Gastroesophageal sphincter (tissue), 4 donors: ENCODE measurements at regions not wholly inside any gene's neighbourhood (a gene's known extent, or its start where the extent isn't known, plus 50 kb on each side); places are given as distances from the start of the nearest gene placed in this dataset.

Experiments
- ATAC-seq: fragments of 150-250 bp; one replicate; pipeline ENCODE4 v1.9.1; 2016; ENCODE audit warnings: mild to moderate bottlenecking, moderate library complexity
- H3K27ac ChIP-seq, 4 donors: fragments of 200-600 bp; sonication (generic) in 3 of 4; 1 replicate in 3 of 4; 2 replicates in 1 of 4; pipeline ENCODE4 v1.5.1; 2016 to 2019
- H3K27me3 ChIP-seq: fragments of 200-600 bp; sonication (generic); one replicate; pipeline ENCODE4 v1.5.1; 2019
- H3K36me3 ChIP-seq, 2 donors: fragments of 200-600 bp; sonication (generic); one replicate each; pipeline ENCODE4 v1.5.1; 2019; ENCODE audit warnings: control low read depth in 1 of 2
- H3K4me1 ChIP-seq, 3 donors: fragments of 200-600 bp; sonication (generic); 1 replicate in 2 of 3; 2 replicates in 1 of 3; pipeline ENCODE4 v1.5.1; 2016 to 2019; ENCODE audit warnings: control low read depth in 2 of 3
- H3K4me3 ChIP-seq, 2 donors: fragments of 200-600 bp; sonication (generic); one replicate each; pipeline ENCODE4 v1.5.1; 2019; ENCODE audit warnings: mild to moderate bottlenecking in 1 of 2, moderate library complexity in 1 of 2
- H3K9me3 ChIP-seq, 3 donors: fragments of 200-600 bp; sonication (generic); one replicate each; pipeline ENCODE4 v1.5.1; 2017 to 2019; ENCODE audit warnings: control low read depth in 2 of 3
- EP300 ChIP-seq: sonication (generic); formaldehyde crosslinking; IDR thresholded peaks from one replicate; pipeline ENCODE4 v1.6.1; 2017; ENCODE audit warnings: antibody characterized with exemption, mild to moderate bottlenecking
- POLR2A ChIP-seq, 2 donors: fragments of 450-650 bp; IDR thresholded peaks; one replicate each; pipeline ENCODE4 v1.6.1; 2017; ENCODE audit warnings: antibody characterized with exemption in 2 of 2, mild to moderate bottlenecking in 2 of 2, moderate library complexity in 1 of 2
- POLR2AphosphoS5 ChIP-seq: sonication (generic); formaldehyde crosslinking; IDR thresholded peaks from one replicate; pipeline ENCODE4 v1.6.1; 2017; ENCODE audit warnings: antibody characterized with exemption
- WGBS, 2 donors: methylation state at CpG; one replicate each; pipeline ENCODE4 v1.1.5; 2018; ENCODE audit warnings: low coverage in 1 of 2; 5-methylcytosine and 5-hydroxymethylcytosine counted together
- TF ChIP-seq, protein P1 (sequence below), 4 experiments: fragments of 200-600 bp in 2 of 4; fragments of 450-650 bp in 2 of 4; sonication (generic) in 1 of 4; IDR thresholded peaks; one replicate each; pipeline ENCODE4 v1.5.1; 2017 to 2019; ENCODE audit warnings: antibody characterized with exemption in 4 of 4, mild to moderate bottlenecking in 2 of 4, moderate library complexity in 2 of 4

DNA sequence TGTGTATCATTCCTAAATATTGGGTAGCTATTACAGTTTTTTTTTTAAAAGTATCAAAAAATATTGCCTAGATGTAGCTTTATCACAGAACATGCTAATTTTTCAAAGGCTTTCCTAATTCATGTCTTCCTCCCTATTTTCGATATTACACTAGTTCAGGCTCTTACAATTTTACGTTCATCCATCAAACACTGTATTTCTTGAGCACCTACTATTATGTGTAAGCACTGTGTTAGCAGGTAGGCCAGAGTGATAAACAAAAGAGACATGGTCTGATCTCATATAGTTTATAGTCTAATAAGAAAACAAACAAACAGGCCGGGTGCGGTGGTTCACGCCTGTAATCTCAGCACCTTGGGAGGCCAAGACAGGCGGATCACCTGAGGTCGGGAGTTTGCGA, 69.5 kb downstream of the FAM217A start:
- ATAC-seq: no peak
- H3K27me3 ChIP-seq: no peaks in the 10 kb centered on the region
- 80 to 92% methylated on average over 1 to 8 of the region's 8 CpGs for WGBS, 2 donors
- H3K4me3 ChIP-seq: no peak overlapping the region
- H3K27ac ChIP-seq: no peak overlapping the region
- H3K4me1 ChIP-seq: peaks cover 0 to 48% (median 3%) of the 10 kb centered on the region in 3 donors
- TF ChIP-seq, protein P1, sequence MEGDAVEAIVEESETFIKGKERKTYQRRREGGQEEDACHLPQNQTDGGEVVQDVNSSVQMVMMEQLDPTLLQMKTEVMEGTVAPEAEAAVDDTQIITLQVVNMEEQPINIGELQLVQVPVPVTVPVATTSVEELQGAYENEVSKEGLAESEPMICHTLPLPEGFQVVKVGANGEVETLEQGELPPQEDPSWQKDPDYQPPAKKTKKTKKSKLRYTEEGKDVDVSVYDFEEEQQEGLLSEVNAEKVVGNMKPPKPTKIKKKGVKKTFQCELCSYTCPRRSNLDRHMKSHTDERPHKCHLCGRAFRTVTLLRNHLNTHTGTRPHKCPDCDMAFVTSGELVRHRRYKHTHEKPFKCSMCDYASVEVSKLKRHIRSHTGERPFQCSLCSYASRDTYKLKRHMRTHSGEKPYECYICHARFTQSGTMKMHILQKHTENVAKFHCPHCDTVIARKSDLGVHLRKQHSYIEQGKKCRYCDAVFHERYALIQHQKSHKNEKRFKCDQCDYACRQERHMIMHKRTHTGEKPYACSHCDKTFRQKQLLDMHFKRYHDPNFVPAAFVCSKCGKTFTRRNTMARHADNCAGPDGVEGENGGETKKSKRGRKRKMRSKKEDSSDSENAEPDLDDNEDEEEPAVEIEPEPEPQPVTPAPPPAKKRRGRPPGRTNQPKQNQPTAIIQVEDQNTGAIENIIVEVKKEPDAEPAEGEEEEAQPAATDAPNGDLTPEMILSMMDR (IDR thresholded peaks at IDR 0.05): no peak
- no peak for TF ChIP-seq POLR2AphosphoS5
- TF ChIP-seq EP300: no peak
- no peak for TF ChIP-seq POLR2A (IDR thresholded peaks at IDR 0.05)
- H3K36me3 ChIP-seq: no peaks in the 10 kb centered on the region
- no peaks in the 10 kb centered on the region for H3K9me3 ChIP-seq

DNA sequence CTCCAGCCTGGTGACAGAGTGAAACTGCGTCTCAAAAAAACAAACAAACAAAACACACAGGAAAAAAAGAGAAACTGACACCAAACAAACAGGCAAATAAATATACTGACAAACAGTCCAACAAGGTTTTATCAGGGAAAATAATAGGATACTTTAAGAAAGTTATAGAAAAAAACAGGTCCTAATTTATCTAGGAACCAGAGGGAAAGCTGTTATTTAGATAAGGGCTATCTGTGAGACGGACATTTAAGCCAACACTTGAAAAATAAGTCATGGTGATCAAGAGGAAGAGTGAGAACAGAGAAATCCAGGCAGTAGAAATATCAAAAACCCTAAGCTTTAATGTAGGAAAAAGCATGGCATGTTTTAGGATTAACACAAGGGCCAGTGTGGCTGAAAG, 68.9 kb downstream of the FAM217A start:
- TF ChIP-seq POLR2AphosphoS5 (no peak), EP300 (no peak), POLR2A (IDR thresholded peaks at IDR 0.05) (no peak)
- TF ChIP-seq, protein P1 (IDR thresholded peaks at IDR 0.05): no peak
- H3K36me3 ChIP-seq: no peaks in the 10 kb centered on the region
- 79 to 94% methylated on average over 2 of the region's 2 CpGs for WGBS, 2 donors
- H3K9me3 ChIP-seq: no peaks in the 10 kb centered on the region
- H3K27me3 ChIP-seq: no peaks in the 10 kb centered on the region
- H3K4me3 ChIP-seq: no peak overlapping the region
- no peak overlapping the region for H3K27ac ChIP-seq
- ATAC-seq: no peak
- peaks cover 0 to 52% (median 3%) of the 10 kb centered on the region in 3 donors for H3K4me1 ChIP-seq

DNA sequence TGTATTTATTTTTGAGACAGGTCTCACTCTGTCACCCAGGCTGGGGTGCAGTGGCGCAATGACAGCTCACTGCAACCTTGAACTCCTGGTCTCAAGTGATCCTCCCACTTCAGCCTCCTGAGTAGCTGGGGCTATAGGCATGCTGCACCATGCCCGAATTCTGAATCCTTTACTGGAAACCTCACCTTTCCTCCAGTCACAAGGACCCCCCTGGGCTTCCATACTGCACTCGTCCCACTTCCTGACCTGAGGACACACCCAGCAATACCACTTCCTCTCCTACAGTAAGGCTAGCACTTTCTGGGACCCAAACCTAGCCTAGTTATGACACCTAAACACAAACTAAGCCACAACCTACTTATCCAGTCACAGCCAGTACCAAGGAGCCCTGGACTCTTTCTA, 68.2 kb downstream of the FAM217A start:
- Histone ChIP-seq H3K4me1 (peaks cover 0 to 59% (median 3%) of the 10 kb centered on the region in 3 donors), H3K27me3 (no peaks in the 10 kb centered on the region), H3K9me3 (no peaks in the 10 kb centered on the region), H3K4me3 (no peak overlapping the region), H3K36me3 (no peaks in the 10 kb centered on the region), H3K27ac (no peak overlapping the region)
- ATAC-seq: no peak
- 65 to 75% methylated on average over 2 to 3 of the region's 3 CpGs for WGBS, 2 donors
- TF ChIP-seq POLR2A (IDR thresholded peaks at IDR 0.05) (no peak), POLR2AphosphoS5 (no peak), EP300 (no peak)
- TF ChIP-seq, protein P1 (IDR thresholded peaks at IDR 0.05): no peak

DNA sequence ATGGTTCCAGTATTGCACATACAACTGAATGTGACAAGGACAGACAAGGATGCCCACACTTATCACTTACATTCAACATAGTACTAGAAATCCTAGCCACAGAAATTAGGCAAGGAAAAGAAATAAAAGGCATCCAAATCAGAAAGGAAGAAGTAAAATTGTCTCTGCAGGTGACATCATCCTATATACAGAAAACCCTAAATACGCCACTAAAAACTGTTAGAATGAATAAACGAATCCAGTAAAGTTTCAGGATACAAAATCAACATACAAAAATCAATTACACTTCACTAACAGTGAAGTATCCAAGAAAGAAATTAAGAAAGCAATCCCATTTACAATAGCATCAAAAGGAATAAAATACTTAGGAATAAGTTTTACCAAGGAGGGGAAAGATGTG, 66.1 kb downstream of the FAM217A start:
- ATAC-seq: no peak
- H3K36me3 ChIP-seq: no peaks in the 10 kb centered on the region
- WGBS, 2 donors: 93 to 100% methylated on average over 2 of the region's 2 CpGs
- no peaks in the 10 kb centered on the region for H3K9me3 ChIP-seq
- no peaks in the 10 kb centered on the region for H3K27me3 ChIP-seq
- peaks cover 0 to 72% (median 9%) of the 10 kb centered on the region in 3 donors for H3K4me1 ChIP-seq
- TF ChIP-seq EP300: no peak
- TF ChIP-seq POLR2AphosphoS5: no peak
- TF ChIP-seq, protein P1 (IDR thresholded peaks at IDR 0.05): no peak
- TF ChIP-seq POLR2A (IDR thresholded peaks at IDR 0.05): no peak
- no peak overlapping the region for H3K27ac ChIP-seq
- no peak overlapping the region for H3K4me3 ChIP-seq

DNA sequence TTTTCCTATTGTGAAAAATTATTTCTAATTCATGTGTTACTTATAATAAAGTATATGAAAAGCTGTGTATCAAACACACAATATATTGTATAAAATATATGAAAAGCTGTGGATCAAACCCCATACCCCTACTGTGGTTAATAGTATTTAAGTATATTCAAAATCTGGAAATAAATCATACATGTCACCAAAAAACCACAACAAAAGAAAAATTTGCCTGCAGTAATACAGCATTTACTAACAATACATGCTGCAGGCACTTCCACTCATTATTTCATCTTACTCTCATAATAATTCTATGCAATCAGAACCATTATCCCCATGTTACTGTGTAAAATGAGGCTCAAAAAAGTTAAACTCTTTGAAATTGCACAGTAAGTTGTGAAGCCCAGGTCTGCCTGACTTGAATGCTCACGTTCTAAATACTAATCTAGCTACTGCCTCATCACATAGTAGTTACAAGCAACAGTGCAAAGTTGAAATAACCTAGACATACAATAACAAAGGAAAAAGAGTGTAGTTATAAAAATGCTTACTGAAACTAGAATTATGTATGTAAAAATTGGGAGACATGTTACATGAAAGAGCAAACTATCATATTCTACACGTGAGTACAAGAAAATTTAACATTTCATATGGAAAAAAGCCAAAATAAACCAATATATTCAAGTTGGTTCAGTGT, 61.7 kb downstream of the FAM217A start:
- H3K27ac ChIP-seq: peak overlapping the region; percentile 94 to 98 (median 96)
- H3K4me1 ChIP-seq: peaks cover 7 to 63% (median 12%) of the 10 kb centered on the region in 3 donors
- 5 to 11% methylated on average over 2 of the region's 2 CpGs for WGBS, 2 donors
- no peak for ATAC-seq
- no peaks in the 10 kb centered on the region for H3K36me3 ChIP-seq
- H3K27me3 ChIP-seq: no peaks in the 10 kb centered on the region
- TF ChIP-seq POLR2A (IDR thresholded peaks at IDR 0.05) (no peak), EP300 (no peak), POLR2AphosphoS5 (no peak)
- TF ChIP-seq, protein P1 (IDR thresholded peaks at IDR 0.05): no peak
- peak overlapping the region; percentile 74 to 89 for H3K4me3 ChIP-seq
- H3K9me3 ChIP-seq: no peaks in the 10 kb centered on the region
